Karpas-422 (cell line): ENCODE measurements at regions not wholly inside any gene's neighbourhood (a gene's known extent, or its start where the extent isn't known, plus 50 kb on each side); places are given as distances from the start of the nearest gene placed in this dataset.

Experiments
- DNase-seq: peaks from one replicate; pipeline ENCODE4 v3.0.0-alpha.2; 2015
- H2AFZ ChIP-seq: fragments of 200-600 bp; sonication (generic); 2 replicates; pipeline ENCODE4 v1.6.1; 2014; ENCODE audit warnings: antibody characterized with exemption, low read length, mixed read lengths
- H3K27ac ChIP-seq: fragments of 200-600 bp; sonication (generic); 2 replicates; pipeline ENCODE4 v1.5.1; 2014; ENCODE audit warnings: mild to moderate bottlenecking, low read length, moderate library complexity
- H3K27me3 ChIP-seq: fragments of 200-600 bp; sonication (generic); 2 replicates; pipeline ENCODE4 v1.6.1; 2014; ENCODE audit warnings: low read length, mixed read lengths
- H3K36me3 ChIP-seq: fragments of 200-600 bp; sonication (generic); 2 replicates; pipeline ENCODE4 v1.6.1; 2014; ENCODE audit warnings: low read length, mixed read lengths; ENCODE audit not compliant: insufficient read depth
- H3K4me1 ChIP-seq: fragments of 200-600 bp; sonication (generic); 2 replicates; pipeline ENCODE4 v1.6.1; 2014; ENCODE audit warnings: mild to moderate bottlenecking, low read length, mixed read lengths
- H3K4me2 ChIP-seq: fragments of 200-600 bp; sonication (generic); 2 replicates; pipeline ENCODE4 v1.6.1; 2014; ENCODE audit warnings: low read length, low read depth, mild to moderate bottlenecking; ENCODE audit not compliant: poor library complexity, severe bottlenecking
- H3K4me3 ChIP-seq: fragments of 200-600 bp; sonication (generic); 2 replicates; pipeline ENCODE4 v1.5.1; 2014; ENCODE audit warnings: mild to moderate bottlenecking, antibody characterized with exemption, low read length, mixed read lengths
- H3K79me2 ChIP-seq: fragments of 200-600 bp; sonication (generic); 2 replicates; pipeline ENCODE4 v1.6.1; 2014; ENCODE audit warnings: mild to moderate bottlenecking, low read length, mixed read lengths
- H3K9ac ChIP-seq: fragments of 200-600 bp; sonication (generic); 2 replicates; pipeline ENCODE4 v1.6.0; 2014; ENCODE audit warnings: low read length
- H3K9me2 ChIP-seq: fragments of 200-600 bp; sonication (generic), shearing (Covaris generic); replicated peaks from 2 replicates; pipeline ENCODE4 v1.6.0; 2014; ENCODE audit warnings: mild to moderate bottlenecking, low read length, moderate library complexity; ENCODE audit not compliant: insufficient read depth
- H3K9me3 ChIP-seq: fragments of 300-700, 200-600 bp; sonication (generic); 2 replicates; pipeline ENCODE4 v1.6.1; 2014; ENCODE audit warnings: low read length, mixed read lengths
- H4K20me1 ChIP-seq: fragments of 200-600 bp; sonication (generic); 2 replicates; pipeline ENCODE4 v1.6.1; 2014; ENCODE audit warnings: mild to moderate bottlenecking, antibody characterized with exemption, low read length, low read depth; ENCODE audit not compliant: insufficient read depth

DNA sequence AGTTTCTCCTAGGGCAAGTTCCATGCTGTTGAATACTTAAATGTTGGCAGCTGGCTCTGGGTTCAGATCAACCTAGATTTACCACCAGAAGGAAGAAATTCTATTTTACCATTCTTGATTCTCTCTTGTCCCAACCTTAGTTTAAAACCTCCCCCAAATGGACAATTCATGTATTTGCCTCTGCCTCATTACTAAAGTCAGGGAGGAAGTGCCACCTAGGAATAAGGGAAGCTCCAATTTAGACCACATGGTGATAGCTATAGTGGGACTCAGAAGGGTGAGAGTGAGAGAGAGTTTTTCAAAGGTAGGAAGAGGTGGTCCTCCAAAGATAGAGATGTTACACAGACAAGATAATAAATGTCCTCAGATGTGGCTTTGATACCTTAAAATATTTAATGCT is 53.4 kb upstream of the PAM start:
- no peaks in the 10 kb centered on the region for H3K27me3 ChIP-seq
- no peak overlapping the region for H3K4me3 ChIP-seq
- no peaks in the 10 kb centered on the region for H3K79me2 ChIP-seq
- no peaks in the 10 kb centered on the region for H3K36me3 ChIP-seq
- no peaks in the 10 kb centered on the region for H3K9me3 ChIP-seq
- no peak overlapping the region for H3K27ac ChIP-seq
- H3K4me2 ChIP-seq: no peak overlapping the region
- no peak for DNase-seq
- H3K9ac ChIP-seq: no peak overlapping the region
- no peaks in the 10 kb centered on the region for H3K9me2 ChIP-seq
- no peak overlapping the region for H2AFZ ChIP-seq
- no peaks in the 10 kb centered on the region for H3K4me1 ChIP-seq
- H4K20me1 ChIP-seq: no peaks in the 10 kb centered on the region
